Superior temporal gyrus (tissue), 1 donor: ENCODE measurements at regions not wholly inside any gene's neighbourhood (a gene's known extent, or its start where the extent isn't known, plus 50 kb on each side); places are given as distances from the start of the nearest gene placed in this dataset.
A peak's percentile ranks its signal among the peaks of the same experiment; 100 is the strongest.
"Not testable (repeated sequence)": the region's sequence is repeated elsewhere in the genome, so short reads cannot be mapped to it uniquely, and the experiment has no call there.

ENCODE experiments used
- DNase-seq: peaks from one replicate; pipeline ENCODE4 v3.0.0-alpha.2; 2016; ENCODE audit errors: extremely low spot score

DNA sequence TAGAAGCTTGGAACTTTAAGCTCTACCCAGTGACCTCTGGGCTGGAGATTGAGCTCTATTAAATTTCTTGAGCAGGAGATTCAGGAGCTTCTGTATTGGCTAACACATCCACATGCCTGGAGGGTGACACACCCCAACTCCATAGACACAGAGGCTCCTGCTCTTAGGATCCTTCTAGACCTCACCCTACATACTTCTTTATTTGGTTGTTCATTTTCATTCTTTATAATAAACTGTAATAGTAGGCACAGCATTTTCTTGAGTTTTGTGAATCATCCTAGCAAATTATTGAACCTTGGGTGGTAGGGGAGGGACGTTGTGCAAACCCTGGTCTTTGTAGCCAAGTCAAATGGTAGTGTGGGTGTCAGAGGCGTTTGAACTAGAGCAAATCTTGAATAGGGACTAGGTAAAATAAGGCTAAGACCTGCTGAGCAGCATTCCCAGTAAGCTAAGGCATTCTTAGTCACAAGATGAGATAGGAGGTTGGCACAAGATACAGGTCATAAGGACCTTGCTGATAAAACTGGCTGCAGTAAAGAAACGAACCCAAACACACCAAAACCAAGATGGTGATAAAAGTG lies 323.8 kb upstream of the GALNT5 start:
- no peak for DNase-seq

DNA sequence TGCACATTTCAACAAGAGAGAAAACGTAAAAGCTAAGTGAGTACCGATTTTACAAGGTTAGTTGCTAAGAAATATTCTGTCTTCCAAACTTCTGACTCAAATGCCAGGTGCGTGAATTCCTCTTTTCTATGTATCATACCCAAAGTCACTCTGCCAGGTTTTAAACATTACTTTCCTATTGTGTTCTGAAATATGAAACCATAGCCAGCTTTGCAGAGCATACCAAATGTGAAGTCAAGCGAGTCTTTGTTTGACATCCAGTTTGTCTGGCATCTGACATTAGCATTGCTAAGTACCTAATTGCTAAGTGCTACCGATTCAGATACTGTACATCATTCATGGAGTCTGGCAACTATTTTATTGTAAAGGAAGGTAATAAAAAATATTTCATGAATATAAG lies 321.9 kb upstream of the GALNT5 start:
- no peak for DNase-seq

DNA sequence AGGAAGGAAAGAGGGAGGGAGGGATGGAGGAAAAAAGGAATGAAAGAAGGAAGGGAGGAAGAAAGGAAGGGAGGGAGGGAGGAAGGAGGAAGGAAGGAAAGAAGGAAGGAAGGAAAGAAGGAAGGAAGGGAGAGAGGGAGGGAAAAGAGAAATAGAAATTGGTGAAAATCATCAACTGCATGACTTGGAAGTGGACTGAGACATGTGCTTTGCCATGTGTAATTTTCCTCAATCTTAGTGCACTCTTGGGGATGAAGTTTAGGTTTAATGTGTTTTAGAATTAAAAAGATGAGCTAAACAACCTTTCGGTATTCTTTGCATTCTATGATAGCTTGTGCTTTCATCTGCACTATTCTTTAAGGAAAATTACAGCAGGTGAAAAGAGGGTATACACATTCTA lies 320.1 kb upstream of the GALNT5 start:
- DNase-seq, result no peak

DNA sequence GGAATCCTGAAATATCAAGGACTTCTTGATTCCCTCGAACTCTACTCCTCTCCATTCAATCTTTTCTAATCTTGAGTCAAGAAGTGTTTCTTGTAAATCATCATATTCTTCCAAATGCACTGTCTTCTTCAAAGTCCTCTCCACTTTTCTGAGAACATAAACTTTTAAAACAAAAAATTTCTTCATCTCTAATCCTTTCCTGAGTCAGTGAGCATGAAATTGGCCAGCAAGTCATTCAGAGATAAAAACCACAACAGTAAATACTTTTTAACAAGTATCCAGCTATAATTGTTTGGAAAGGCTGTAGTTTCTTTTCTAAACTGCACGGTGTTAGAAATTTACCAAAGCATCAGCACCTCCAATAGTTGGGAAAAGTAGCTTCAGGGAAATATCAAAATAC lies 312.6 kb upstream of the GALNT5 start:
- no peak for DNase-seq

DNA sequence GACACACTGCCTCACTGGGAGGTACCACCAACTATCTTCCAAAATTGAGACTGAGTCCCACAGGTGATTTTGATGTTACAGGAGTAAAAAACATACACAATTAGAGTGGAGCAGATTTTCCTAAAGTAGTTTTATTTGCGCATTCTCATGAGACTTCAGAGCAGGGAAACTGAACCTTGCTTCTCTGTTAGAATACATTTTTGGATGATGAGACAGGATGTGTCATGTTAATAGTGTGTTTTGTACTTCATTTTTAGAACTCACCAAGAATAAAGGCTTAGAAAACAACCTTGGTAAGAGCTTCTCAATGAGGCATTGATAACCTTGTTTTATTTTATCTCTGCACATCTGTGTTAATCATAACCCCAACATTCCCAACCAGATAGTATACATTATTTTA lies 310.2 kb upstream of the GALNT5 start:
- DNase-seq, result no peak

DNA sequence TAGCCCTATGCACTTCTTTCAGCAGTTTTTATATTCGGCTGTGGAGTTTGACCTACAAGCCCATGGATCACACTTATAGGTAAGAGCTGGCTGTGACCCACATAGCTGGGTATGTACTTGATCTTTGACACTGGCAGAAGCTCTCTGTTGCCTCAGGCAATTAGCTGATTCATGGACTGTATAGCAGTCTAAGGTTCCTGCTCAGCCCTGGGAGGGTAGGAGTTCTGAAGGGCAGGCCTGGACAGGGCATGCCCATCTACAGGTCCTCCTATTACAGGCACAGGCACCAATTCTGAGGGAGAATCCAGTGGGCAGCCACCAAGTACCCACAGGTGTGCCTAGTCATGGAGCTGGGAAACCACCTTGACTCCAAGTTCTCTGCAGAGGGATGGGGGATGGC lies 301.8 kb upstream of the GALNT5 start:
- DNase-seq, result no peak

DNA sequence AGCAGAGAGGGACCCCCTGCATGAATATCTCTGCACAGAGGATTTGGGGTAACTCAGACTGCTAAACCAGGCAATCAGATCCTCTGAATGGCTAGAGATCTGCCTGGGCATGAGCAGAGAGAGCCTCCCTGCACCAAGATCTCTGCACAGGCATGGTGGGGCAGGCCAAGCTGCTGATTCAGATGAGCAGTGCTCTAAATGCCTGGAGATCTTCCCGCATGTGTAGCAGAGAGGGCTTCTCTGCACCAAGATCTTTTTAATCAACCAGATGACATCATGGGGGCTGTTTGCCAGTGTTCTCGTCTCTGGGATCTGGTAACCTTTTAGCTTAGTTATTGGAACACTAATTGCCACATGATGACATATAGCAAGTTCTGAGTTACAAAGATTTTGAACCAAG lies 301.3 kb upstream of the GALNT5 start:
- DNase-seq, result no peak

DNA sequence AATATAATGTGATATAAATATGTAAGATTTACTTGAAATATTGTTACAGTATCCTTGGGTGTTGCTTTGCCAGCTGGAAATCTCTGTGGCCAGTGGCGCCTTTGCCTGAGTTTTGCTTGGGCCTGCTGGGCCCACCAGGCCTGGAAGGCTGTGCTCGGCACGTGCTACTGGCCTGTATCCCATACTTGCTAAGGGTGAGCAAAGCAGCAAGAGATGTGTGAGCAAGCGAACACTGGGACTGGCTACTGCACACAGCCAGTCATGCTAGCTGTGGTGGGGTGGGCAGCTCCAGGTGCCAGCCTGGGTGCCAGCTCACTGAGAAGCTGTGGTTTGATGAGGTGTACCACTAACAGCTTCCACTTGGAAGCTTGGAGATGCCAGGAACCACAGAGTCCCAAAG lies 299.1 kb upstream of the GALNT5 start:
- no peak for DNase-seq

DNA sequence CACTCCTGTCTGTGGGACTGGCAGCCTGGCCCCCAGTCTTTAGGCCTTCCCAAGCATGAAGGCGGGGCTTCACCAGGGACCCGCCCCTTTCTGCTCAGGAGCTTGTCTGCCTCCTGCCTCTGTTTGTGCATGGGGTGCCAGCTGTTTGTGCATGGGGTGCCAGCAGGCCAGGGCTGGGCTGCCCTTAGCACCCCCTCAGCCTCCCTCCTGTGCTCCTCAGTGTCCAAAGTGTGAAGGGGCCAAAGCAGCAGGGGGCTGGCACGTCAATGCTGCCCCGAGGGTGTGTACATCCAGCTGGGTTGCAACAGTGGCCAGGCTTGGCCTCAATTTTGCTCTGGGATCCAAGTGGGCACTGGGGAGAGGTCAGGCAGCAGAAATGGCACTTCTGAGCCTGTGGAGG lies 298.0 kb upstream of the GALNT5 start:
- DNase-seq, result no peak

DNA sequence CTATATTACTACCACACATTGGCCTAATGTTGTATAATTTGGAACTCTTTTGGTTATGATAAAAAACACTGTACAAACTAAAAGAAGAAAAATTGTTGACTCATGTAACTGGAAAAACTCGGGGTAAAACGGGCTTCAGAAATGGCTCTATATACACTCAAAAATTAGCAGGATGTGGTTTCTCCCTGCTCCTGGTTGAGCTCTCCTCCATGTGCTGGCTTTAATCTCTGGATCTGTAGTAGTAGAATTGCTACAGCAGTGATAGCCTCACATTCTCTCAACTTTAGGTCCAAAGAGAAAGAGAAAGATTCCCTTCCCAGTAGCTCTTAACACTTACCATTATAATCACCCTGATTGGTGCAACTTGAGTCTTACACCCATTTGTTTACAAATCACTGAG lies 274.9 kb upstream of the GALNT5 start:
- no peak for DNase-seq

DNA sequence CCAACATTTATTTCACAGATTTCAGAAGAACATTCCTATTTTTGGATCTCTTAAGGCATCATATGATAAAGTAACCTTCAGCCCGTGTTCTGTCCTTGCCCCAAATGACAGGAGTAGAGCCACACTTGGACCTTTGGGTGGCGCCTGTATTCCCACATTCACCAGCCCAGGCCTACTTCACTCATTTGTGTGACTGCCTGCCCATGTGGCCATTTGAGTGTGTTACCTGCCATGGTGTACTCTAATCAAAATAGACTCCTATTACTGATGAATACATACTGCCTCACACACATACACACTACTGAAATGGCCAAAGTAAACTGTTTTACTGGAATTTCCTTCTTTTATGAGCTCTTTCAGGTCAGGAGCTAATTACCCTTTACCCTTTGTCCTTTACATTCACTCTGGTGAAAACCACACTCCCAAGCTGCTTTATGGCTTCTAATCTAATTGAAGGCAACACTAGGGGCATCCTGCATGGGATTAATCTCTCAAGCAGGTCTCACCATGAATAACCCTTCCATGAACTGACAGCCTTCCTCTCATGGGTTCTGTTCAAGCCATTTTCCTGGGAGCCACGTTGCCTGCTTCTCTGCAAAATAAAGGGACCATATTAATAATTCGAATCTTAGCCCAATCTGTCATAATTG lies 271.0 kb upstream of the GALNT5 start:
- DNase-seq, result no peak

DNA sequence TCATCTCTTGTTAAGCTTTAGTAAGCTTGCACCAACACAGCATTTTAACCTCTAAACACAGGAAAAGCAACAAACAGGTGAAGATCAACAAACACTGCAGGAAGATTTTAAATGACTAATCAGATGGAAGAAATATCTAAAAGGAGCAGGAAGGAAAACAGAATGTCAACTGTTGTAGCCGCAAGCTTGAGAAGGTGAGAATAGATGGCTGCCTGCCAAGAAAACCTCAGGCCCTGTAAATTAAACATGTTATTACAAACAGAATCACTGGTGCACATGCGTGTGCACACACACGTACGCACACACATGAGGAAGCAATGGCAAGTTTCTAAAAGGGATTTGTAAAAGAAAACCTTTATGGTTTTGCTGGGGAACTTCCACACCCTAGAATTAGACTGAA lies 257.8 kb upstream of the GALNT5 start:
- no peak for DNase-seq

DNA sequence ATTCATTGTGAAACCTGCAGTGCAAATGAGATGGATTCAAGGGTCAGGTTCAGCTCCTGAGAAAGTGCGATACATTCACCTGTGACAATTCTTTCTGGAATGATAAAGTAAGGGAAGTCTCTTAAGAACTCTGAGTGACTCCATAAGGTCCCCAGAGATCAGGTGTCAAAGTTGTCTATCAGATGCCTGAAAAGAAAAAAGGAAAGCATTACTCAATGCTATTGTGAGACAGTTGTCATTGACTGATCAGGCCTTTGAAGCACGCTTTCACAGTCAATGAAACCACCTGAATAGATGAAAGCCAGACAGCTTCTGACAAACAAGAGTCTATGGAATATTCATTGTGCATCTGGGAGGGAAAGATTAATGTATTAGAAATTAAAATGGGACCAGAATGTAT lies 252.7 kb upstream of the GALNT5 start:
- no peak for DNase-seq

DNA sequence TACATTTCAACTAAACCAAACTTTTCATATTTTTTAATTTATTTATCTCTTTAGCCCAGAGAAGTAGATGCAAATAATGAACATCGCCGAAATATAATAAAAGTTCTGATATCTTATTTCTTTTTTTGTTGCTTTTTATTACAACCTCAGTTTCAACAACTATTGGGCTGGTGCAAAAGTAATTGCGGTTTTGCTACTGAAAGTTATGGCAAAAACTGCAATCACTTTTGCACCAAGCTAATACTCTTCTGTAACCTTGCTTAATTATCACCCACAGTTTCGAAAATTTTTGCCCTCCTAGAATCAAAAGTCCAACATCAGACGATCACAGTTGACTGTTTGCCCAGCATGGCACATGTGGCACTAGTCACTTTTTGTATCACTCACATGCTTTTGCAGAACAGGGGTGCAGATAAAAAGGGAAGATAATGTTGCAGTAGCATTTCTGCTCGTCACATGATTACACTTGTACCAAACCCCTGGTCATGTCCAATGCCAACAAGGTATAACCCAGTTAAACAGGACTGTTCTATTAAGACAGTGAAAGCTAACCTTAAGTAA lies 242.4 kb upstream of the GALNT5 start:
- no peak for DNase-seq

DNA sequence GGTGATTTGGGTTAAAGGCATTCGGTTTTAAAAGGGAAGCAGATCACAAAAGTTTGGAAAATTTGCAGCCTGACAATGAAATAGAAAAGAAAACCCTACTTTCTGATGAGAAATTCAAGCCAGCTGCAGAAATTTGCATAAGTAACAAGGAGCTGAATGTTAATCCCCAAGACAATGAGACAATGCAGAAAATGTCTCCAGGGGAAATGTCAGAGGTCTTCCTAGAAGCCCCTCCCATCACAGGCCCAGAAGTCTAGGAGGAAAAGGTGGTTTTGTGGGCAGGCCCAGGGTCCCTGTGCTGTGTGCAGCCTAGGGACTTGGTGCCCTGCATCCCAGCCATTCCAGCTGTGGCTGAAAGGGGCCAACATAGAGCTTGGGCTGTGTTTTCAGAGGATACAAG lies 234.2 kb upstream of the GALNT5 start:
- not testable (repeated sequence) for DNase-seq

DNA sequence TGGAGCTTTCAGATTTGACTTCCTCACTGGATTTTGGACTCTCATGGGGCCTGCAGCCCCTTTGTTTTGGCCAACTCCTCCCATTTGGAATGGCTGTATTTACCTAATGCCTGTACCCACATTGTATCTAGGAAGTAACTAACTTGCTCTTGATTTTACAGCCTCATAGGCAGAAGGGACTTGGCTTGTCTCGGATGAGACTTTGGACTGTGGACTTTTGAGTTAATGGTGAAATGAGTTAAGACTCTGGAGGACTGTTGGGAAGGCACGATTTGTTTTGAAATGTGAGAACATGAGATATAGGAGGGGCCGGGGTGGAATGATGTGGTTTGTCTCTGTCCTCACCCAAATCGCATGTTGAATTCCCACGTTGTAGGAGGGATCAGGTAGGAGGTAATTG lies 233.4 kb upstream of the GALNT5 start:
- DNase-seq, result no peak

DNA sequence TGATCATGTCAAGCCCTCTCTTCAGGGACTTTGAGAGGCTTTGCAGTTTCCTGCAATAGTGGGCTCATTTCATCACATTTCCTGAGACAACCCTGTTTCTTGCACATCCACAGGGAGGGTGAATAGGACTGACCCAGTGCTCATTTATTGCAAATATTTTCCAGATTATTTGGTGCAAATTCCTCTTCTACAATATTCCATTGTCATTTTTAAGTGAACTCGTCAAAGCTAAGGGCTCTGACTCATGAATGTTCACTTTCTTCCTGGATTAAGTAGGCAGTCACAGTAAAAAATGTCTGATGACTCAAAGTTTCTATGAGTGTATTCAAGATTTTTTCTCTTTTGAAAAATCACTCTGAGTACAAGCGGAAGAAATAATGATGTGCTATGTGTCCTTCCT lies 225.5 kb upstream of the GALNT5 start:
- no peak for DNase-seq

DNA sequence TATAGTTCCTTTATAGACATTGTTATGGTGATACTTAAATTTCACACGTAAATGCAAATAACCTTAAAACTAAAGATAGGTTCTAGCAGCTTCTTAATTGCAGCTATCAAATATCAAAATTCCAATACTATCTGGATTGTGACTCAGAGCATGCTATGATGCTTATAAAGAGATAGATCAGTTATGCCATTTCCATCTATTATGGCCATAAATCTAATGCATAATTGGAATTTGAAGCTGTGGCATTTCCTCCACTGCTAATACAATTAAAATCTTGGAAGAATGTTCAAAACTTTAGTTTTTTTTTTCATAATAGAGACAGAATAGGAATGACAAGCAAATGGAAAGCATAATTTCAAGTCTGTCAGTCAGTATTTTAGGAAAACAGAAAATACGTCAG lies 220.8 kb upstream of the GALNT5 start:
- DNase-seq, result no peak

DNA sequence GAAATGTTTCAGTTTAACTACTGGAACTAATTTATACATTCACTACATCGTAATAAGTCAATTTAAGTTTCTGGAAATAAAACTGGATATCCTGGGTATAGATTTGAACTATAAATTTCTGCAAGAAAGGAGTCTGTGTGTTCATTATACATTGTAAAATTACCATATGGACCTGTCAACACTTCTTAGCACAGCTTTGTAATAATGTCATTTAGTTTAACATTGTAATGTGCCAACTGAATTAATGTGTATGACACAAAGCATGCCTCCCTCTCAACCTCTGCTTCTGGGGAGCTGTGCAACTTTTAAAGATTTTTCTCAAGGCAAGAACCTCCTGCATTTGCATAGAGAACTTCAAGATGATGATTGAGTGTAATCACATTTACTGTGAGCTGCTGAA lies 213.7 kb upstream of the GALNT5 start:
- no peak for DNase-seq

DNA sequence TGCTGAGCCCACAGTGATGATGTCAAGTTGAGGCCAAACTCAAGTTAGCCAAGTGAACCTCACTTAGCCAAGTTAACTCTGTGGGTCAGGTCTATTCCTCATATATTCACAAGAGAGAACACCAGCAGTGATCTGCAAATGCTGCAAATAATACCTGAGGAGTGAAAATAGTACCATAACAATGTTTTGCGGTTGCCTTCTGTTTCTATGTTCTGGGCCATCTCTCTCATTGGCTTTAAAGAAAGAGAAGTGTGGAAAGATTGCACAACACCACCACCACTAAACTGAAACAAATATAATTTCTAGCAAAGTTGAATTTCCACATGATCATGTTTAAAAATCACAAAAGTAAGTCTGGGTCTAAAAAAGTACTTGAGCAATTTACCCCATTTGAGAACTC lies 211.1 kb upstream of the GALNT5 start:
- no peak for DNase-seq

DNA sequence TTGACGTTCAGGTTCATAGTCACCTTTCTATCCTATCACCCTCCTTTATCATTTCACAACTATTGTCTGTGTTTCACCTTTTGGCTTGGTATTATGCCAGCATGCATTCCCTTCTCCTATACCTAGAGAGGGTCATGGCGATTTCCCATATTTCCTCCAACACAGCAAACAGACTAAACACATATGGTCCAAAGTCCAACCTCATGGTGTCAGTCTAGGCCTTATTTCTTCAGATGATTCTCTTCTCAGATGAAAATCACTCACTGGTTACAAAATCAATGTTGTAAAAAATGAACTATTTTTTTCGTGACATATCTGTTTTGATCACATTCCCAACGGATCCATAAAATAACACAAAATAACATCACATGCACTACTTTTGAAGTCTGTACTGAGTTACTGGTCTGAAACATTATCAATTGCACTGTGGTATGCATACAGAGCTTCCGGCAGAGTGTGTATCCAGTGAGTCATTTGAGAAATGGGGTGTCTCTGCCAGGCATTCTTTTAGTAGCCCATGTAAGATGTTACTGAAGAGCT lies 204.8 kb upstream of the GALNT5 start:
- no peak for DNase-seq

DNA sequence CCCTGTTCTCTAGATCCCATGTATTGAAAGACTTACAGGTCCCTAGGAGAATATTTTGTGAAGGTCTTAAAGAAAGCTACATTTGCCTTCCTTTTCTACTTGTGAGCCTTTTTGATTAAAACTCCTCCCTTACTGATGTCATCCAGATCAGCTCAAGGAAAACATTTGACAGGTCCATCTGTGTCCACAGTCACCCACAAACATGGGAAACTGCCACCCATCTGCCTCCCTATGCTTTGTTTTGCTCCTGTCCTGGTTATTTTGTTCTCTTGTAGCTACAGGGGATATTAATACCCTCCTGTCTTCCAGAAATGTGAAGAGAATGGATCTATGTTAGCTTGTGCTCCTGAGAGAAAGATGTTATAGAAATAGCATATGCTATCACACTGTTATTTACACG lies 203.6 kb upstream of the GALNT5 start:
- no peak for DNase-seq

DNA sequence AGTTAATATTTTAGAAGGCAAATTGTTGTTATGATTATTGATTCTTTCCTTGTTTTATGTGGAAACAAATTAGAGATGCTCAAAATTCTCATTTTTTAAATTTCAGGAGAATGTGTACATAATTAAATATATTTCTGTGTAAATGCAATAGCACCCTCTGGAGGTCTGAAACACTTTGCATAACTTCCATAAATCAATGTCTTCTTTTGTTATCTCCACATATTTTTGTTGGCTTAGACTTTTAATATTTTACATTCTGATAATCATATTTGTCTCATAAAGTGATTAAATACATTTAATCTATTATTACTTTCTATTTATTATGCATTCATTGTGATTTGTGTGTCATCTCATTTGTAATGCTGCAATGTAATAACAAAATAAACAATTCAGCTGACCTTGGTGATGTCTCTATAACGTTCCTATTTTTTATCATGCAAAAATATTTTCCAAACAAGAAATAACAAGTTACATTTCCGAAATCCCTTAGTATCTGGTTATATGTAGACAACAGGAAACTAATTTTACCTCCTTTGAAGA lies 201.8 kb upstream of the GALNT5 start:
- DNase-seq, result peak; percentile 86
